Mesodermal cell (in vitro differentiated cells): ENCODE measurements at regions not wholly inside any gene's neighbourhood (a gene's known extent, or its start where the extent isn't known, plus 50 kb on each side); places are given as distances from the start of the nearest gene placed in this dataset.
"Not testable (repeated sequence)": the region's sequence is repeated elsewhere in the genome, so short reads cannot be mapped to it uniquely, and the experiment has no call there.

ENCODE experiments used
- H3K27ac ChIP-seq: 2 replicates; pipeline ENCODE4 v1.7.0; 2013; ENCODE audit warnings: mild to moderate bottlenecking, low read depth, low read length, moderate library complexity; ENCODE audit not compliant: severe bottlenecking
- H3K36me3 ChIP-seq: 2 replicates; pipeline ENCODE4 v1.7.1; 2013; ENCODE audit warnings: mild to moderate bottlenecking, low read length, moderate library complexity; ENCODE audit not compliant: control insufficient read depth, insufficient read depth
- H3K4me1 ChIP-seq: one replicate; pipeline ENCODE4 v1.7.1; 2013; ENCODE audit warnings: mild to moderate bottlenecking, low read length; ENCODE audit not compliant: insufficient read depth, control insufficient read depth, poor library complexity, severe bottlenecking
- H3K4me3 ChIP-seq: 2 replicates; pipeline ENCODE4 v1.7.0; 2013; ENCODE audit warnings: low read length, control low read depth, mild to moderate bottlenecking; ENCODE audit not compliant: insufficient read depth, poor library complexity, severe bottlenecking; ENCODE audit errors: extremely low read depth
- H3K9me3 ChIP-seq: 2 replicates; pipeline ENCODE4 v1.7.1; 2013; ENCODE audit warnings: mild to moderate bottlenecking, low read length, moderate library complexity; ENCODE audit not compliant: control insufficient read depth
- WGBS, 2 experiments: methylation state at CpG; one replicate each; pipeline ENCODE4 v1.1.5; 2013; ENCODE audit warnings: missing lambda C conversion rate in 2 of 2; ENCODE audit not compliant: insufficient coverage in 2 of 2; 5-methylcytosine and 5-hydroxymethylcytosine counted together

DNA sequence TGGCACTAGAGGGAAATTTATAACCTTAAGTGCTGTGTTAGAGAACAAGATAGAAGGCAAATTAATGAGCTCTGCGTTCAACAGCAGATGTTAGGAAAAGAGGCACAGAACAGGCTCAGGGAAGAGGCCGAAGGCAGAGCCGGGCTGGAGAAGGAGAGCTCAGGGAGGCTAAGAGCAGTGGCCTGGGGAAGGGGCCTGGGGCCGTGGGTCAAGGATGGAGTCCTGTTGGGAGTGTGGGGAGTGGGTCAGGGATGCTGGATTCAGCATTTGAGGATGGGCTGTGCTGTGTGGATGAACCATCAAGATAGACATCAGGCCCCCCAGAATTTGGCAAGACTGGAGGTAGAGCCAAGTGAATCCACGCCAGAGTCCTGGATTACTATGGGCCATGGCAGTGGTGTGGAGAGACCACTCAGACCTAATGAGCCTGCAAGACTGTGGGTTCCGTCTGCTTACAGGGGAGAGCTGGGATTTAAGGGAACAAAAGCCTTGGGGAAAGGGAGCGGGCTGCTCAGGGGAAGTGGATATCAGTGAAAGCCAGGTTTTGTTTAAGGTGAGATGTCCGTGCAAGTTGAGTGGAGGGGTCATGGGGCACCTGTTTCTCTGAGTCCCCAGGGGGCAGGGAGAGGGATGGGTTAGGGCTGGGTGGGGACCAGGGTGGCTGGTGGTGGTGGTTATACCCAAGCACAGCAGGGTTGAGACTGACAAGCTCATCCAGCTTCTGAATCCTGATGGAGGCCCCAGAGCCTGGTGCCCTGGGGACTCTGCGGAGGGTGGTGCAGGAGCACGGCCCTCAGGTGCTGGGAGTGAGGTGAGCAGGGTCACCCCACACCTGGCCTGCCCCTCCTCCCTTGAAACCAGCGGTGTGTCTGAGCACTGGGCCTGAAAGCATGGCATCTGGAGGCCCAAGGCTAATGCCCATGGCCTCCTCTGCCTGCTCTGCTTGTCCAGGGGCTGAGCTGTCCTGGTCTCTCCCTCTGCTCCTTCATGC lies 101.7 kb downstream of the BMS1 start:
- whole genome bisulfite sequencing, 2 experiments, result 88 to 94% methylated on average over 7 to 10 of the region's 11 CpGs
- no peaks in the 10 kb centered on the region for H3K36me3 ChIP-seq
- no peak overlapping the region for H3K27ac ChIP-seq
- no peak overlapping the region for H3K4me3 ChIP-seq
- peaks cover 8% of the 10 kb centered on the region for H3K9me3 ChIP-seq
- H3K4me1 ChIP-seq, result no peaks in the 10 kb centered on the region

DNA sequence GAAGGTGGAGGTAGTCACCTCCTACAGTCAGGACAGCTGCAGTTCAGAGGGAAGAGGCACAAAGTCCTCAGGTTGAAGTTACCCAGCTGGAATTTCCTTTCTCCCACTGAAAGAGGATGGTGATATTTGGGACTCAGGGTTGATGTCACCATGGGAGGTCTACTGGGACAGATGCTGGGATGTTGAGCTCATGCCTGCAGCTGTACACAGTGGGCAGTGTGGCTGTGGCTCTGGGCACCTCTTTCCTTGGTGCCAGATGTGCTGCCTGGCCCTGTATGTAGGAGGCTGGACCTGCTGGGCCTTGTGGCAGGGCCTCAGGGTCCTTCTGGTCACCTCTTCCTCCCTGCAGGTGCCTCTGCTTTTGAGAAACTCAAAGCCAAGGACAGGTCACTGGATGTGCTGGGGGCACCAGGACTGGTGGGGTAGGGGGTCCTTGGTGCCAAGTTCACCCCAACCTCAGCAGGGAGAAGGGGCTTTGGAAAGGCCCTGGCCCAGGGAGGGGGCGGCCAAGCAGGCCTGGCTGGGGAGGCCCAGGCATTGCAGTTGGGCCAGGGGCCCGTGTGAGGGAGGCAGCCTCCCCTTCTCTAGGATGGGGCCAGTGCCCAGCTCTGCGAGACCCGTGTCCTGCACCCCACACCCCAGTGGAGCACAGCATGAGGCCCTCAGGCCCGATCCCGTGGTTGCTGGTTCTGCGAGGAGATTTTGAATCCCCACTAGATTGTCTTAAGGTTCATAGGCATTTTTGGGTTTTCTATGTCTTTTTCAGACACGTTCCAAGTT lies 103.1 kb downstream of the BMS1 start:
- WGBS, 2 experiments, result 80 to 94% methylated on average over 5 to 7 of the region's 8 CpGs
- H3K4me3 ChIP-seq, result no peak overlapping the region
- H3K36me3 ChIP-seq, result no peaks in the 10 kb centered on the region
- no peak overlapping the region for H3K27ac ChIP-seq
- H3K9me3 ChIP-seq, result peaks cover 8% of the 10 kb centered on the region
- H3K4me1 ChIP-seq, result no peaks in the 10 kb centered on the region

DNA sequence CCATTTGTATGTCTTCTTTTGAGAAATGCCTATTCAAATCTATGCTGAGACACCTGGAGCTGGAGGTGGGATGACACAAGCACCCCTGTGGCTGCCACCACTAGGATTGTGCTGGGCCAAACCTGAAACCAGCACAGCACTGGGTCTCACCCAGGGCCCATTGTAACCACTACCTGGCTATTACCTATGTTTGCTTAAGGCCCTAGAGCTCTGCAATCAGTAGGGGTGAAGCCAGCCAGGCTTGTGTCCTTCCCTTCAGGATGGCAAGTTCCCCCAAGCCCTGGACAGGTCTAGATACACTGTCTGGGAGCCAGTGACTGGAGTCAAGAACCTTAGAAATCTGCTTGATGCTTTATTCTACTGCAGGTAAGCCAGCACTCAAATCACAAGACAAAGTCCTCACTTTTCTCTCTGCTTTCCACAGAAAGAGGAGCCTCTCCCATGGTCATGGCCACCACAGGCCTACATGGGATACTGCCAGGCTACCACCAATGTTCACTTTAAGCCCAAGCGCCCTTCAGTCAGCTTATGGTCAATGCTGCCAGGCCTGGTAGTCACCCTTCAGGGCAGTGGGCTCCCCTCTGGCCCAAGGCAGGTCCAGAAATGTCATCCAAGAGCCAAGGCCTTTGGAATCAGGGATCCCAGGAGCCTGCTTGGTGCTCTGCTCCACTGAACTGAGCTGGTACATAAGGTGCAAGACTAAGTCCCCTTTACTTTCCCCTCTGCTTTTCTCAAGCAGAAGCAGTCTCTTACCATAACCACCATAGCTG lies 105.3 kb downstream of the BMS1 start:
- Histone ChIP-seq H3K4me3 (no peak overlapping the region), H3K9me3 (peaks cover 4% of the 10 kb centered on the region), H3K4me1 (no peaks in the 10 kb centered on the region), H3K27ac (no peak overlapping the region), H3K36me3 (no peaks in the 10 kb centered on the region)
- 50 to 92% methylated on average over 1 of the region's 1 CpG for WGBS, 2 experiments

DNA sequence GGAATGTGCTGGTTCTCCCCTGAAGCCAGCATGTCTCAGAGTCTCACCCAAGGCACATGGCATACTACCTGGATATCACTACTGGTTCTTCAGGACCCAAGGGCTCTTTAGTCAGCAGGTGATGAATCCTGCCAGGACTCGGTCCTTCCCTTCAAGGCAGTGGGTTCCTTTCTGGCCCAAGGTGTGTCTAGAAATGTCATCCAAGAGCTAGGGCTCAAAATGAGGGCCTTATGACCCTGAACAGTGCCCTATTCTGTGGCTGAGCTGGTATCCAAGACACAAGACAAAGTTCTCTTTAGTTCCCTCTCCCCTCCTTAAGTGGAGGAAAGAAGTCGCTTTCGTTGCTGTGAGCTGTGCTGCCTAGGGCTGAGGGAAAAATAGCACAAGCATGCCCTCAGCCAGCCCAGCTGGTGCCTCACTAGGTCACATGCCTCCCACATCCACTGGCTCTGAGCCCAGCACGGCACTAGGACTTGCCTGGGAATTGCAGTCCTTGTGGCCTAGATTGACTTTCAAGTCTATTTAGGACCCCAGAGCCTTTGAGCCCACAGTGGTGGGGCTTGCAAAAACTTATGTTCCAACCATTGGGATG lies 106.0 kb downstream of the BMS1 start:
- H3K4me1 ChIP-seq, result no peaks in the 10 kb centered on the region
- H3K4me3 ChIP-seq, result no peak overlapping the region
- H3K36me3 ChIP-seq, result no peaks in the 10 kb centered on the region
- H3K27ac ChIP-seq, result no peak overlapping the region
- 80 to 81% methylated on average over 2 of the region's 4 CpGs for WGBS, 2 experiments
- H3K9me3 ChIP-seq, result no peaks in the 10 kb centered on the region

DNA sequence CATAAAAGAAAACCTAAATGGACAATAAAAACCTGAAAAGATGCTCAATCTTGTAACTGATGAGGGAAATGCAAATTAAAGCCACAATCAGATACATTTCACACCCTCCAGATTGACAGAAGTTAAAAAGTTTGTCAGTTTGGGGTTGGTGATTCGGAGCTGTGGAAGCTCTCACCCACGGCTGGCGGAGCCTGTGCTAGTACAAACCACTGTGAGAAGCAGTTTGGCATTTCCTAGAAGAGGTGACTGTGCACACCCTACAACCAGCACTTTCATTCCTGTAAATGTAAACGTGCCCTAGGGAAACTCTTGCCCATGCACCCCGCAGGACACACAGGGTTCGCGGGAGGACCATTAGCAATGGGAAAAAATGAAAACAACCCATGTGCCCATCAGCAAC lies 114.1 kb downstream of the BMS1 start:
- WGBS, 2 experiments, result 89% methylated on average over 3 of the region's 7 CpGs; no CpG with 5 or more reads in 1 of the 2 experiments

DNA sequence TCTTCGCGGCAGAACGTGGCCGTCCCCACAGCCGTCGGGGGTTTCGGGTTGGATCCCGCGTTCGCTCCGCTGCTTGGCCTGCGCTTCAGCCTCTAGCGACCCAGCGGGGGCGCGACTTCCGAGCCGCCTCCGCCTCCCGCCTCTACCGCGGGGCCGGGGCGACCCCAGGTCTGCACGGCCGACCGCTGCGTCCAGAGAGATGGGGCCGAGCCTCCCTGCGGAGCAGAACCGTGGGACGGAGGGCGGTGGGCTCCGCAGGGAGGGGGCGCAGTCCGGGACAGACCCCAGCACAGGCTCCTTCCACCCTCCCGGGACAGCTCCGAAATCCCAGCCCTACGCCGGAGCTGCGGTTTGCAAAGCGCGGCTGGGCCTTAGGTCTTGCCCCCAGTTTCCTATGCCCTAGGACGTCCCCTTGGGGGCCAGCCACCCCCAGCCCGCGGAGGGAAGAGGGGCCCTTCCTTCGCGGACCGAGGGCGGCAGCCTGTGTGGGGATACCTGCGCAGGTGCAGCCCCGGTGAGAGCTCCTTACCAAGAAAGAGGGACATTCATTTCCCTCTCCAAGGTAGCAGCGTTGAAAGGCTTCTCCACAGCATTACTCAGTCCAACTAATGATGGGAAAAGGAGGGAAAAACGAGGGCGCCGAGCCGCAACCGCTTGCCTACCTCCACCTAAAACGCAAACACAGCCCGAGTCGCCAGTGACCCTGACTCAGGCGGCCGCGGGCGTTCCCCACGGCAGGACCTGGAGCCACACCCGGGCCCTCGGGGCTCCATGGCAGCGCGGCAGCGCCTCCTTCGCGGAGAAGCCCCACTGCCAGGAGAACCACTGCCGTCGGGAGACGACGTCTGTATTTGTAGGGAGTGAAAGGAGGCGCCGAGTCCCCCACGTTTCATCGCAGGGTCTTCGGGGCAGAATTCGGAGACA lies 115.7 kb downstream of the BMS1 start:
- Histone ChIP-seq H3K27ac (no peak overlapping the region), H3K4me3 (no peak overlapping the region), H3K4me1 (no peaks in the 10 kb centered on the region), H3K36me3 (no peaks in the 10 kb centered on the region), H3K9me3 (peaks cover 17% of the 10 kb centered on the region)
- WGBS, 2 experiments, result 90 to 91% methylated on average over 27 to 63 of the region's 83 CpGs

More for the DNA sequence above, 114.1 kb downstream of the BMS1 start:
- H3K4me1 ChIP-seq, result no peaks in the 10 kb centered on the region
- H3K36me3 ChIP-seq, result no peaks in the 10 kb centered on the region
- H3K9me3 ChIP-seq, result peaks cover 12% of the 10 kb centered on the region
- no peak overlapping the region for H3K27ac ChIP-seq
- no peak overlapping the region for H3K4me3 ChIP-seq

DNA sequence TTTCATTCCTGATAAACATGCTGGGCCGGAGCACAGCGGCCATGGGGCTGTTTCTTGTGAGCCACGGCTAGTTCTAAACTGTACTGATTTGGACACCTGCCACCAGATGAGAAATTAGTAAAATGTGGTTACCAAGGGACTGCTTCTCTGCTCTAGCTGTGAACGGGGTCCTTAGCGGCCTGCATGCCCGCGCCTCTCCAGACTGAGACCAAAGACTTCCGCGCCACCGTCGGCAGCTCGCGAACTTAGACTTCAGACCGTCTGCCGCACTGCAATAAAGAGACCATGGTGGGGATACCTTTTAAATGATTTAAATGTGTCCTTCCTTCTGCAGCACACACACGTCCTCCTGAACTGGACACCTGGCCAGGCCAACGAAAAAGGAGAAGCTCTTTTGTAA lies 116.4 kb downstream of the BMS1 start:
- Histone ChIP-seq H3K9me3 (peaks cover 17% of the 10 kb centered on the region), H3K4me1 (no peaks in the 10 kb centered on the region), H3K4me3 (no peak overlapping the region), H3K36me3 (no peaks in the 10 kb centered on the region), H3K27ac (no peak overlapping the region)
- WGBS, 2 experiments, result 91 to 93% methylated on average over 11 to 17 of the region's 17 CpGs

DNA sequence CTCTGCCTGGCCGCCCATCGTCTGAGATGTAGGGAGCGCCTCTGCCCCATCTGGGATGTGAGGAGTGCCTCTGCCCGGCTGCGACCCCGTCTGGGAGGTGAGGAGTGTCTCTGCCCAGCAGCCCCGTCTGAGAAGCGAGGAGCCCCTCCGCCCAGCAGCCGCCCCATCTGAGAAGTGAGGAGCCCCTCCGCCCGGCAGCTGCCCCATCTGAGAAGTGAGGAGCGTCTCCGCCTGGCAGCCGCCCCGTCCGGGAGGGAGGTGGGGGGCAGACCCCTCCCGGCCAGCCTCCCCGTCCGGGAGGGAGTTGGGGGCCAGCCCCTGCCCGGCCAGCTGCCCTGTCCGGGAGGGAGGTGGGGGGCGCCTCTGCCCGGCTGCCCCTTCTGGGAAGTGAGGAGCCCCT lies 117.8 kb downstream of the BMS1 start:
- not testable (repeated sequence) for H3K4me1 ChIP-seq, H3K4me3 ChIP-seq, H3K27ac ChIP-seq, H3K36me3 ChIP-seq
- WGBS, 2 experiments, result 94 to 100% methylated on average over 6 to 8 of the region's 24 CpGs
- peaks cover 17% of the 10 kb centered on the region for H3K9me3 ChIP-seq

DNA sequence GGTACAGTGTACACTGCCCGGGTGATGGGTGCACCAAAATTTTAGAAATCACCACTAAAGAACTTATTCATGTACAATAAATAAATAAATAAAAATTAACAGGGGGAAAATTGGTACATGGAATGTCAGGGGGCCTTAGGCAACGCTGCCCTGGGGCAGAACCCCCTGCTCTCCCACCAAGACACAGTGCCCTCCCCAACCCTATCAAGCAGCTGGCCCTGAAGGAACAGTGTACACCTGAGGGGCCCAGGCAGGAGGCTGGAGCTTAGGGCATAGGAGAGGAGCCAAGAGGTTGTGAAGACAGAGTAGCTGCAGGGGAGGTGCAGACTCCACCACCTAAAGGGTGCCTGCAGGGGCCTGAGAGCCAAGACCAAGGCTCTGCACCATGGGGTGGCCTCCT lies 128.8 kb downstream of the BMS1 start:
- no peak overlapping the region for H3K27ac ChIP-seq
- H3K9me3 ChIP-seq, result peaks cover 11% of the 10 kb centered on the region
- no peak overlapping the region for H3K4me3 ChIP-seq
- H3K36me3 ChIP-seq, result no peaks in the 10 kb centered on the region
- WGBS, 2 experiments, result 60% methylated on average over 1 of the region's 2 CpGs; no CpG with 5 or more reads in 1 of the 2 experiments
- H3K4me1 ChIP-seq, result no peaks in the 10 kb centered on the region
